GM12875 (cell line): ENCODE measurements at regions not wholly inside any gene's neighbourhood (a gene's known extent, or its start where the extent isn't known, plus 50 kb on each side); places are given as distances from the start of the nearest gene placed in this dataset.

Experiments used
- H3K4me3 ChIP-seq: one replicate; pipeline ENCODE4 v1.5.1; 2011; ENCODE audit warnings: low read depth, low read length, control low read depth
- TF ChIP-seq, protein P1 (sequence below): IDR thresholded peaks from 2 replicates; pipeline ENCODE4 v1.5.1; 2011; ENCODE audit warnings: low read depth, mild to moderate bottlenecking, control low read depth, inconsistent platforms, low read length, moderate library complexity, borderline replicate concordance; ENCODE audit not compliant: insufficient read depth

DNA sequence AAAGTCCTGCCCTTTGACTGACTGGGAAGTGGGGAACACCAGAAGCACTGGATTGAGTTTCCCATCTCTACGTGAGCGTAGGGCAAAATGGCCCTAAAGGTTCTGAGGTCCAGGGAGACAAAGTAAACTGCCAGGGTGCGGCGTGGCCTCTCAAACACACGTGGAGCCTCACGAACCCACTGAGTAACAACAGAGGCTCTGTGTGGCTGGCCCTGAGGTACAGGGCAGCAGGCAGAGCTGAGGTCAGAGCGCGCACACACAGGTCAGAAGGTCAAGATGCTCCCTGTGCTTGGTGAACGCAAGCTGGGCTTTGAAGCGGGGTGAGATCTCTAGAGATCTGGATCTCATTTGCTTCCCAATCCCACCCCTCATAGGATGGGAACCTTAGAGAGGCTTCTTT lies 99.0 kb upstream of the ZMIZ1 start:
- TF ChIP-seq, protein P1, sequence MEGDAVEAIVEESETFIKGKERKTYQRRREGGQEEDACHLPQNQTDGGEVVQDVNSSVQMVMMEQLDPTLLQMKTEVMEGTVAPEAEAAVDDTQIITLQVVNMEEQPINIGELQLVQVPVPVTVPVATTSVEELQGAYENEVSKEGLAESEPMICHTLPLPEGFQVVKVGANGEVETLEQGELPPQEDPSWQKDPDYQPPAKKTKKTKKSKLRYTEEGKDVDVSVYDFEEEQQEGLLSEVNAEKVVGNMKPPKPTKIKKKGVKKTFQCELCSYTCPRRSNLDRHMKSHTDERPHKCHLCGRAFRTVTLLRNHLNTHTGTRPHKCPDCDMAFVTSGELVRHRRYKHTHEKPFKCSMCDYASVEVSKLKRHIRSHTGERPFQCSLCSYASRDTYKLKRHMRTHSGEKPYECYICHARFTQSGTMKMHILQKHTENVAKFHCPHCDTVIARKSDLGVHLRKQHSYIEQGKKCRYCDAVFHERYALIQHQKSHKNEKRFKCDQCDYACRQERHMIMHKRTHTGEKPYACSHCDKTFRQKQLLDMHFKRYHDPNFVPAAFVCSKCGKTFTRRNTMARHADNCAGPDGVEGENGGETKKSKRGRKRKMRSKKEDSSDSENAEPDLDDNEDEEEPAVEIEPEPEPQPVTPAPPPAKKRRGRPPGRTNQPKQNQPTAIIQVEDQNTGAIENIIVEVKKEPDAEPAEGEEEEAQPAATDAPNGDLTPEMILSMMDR, result no peak
- no peak overlapping the region for H3K4me3 ChIP-seq

DNA sequence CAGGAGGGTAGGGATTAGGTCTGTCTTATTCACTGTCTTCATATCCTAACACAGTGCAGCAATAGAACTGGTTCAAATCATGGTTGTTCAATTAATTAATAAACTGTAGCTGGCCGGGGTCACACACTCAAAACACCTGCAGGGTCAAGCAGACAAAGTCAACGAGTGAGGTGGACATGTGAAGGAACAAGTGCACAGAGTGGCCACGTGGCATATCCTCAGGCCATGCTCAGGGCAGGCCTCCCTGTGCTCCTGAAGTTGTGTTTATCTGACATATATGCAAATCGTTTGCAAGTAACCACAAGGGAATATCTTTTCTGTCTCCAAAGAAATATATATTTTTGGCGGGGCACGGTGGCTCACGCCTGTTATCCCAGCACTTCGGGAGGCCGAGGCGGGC lies 98.5 kb upstream of the ZMIZ1 start:
- H3K4me3 ChIP-seq, result no peak overlapping the region
- TF ChIP-seq, protein P1, result no peak

DNA sequence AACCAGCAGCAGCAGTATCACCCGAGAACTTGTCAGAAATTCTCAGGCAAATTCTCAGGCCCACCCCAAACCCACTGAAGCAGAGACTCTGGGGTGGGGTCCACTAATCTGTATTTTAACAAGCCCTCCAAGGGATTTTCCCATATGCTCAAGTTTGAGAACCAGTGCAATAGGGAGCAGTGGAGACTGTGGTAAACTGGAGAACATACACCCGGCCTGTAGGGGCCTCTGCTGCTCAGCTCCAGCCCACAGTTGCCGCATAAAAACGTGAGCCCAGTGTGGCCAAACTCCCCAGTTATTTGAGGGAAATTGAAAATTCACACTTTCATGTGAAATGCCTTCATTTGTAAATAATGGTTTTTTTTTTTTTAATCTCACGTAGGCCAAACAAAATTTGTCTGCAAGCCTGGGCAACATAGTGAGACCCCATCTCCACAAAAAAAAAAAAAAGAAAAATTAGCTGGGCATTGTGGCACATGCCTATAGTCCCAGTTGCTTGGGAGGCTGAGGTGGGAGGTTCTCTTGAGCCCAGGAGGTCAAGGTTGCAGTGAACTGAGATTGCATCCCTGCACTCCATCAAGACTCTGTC lies 97.6 kb upstream of the ZMIZ1 start:
- TF ChIP-seq, protein P1, result no peak
- H3K4me3 ChIP-seq, result no peak overlapping the region

DNA sequence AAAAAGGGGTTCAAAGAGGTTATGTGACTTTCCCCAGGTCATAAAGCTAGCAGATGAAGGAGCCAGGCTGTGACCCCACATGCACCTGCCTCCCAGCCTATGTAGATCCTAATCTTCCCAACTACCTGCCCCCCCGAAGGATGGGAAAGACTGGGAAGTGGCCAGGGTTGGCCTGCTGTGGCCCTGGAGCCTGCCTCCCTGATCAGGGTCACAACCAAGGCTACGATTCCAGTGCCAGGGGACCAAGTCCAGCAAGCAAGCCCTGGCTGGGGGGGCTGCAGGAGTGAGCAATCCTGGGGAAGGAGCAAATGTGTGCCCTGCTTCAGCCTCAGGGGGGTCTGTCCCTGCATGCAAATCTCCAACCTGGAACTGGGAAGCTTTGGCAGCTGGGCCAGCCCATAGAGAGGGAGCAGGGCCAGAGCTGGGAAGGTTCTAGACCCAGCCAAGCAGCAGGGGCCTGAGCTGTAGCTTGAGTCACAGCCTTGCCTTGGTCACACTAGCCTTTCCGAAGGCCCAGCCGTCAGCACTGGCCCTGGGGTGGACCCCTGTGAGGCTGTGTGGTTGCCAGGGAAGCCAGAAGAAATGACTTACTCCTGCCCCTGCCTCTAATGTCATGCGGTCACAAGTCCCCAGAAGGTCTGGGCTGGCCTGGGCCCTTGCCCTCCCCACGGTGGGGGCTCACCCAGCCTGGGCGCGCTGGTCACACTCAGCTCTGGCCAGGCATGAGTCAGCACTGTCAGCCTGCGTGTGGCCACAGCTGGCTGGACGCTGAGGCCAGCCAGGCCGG lies 96.4 kb upstream of the ZMIZ1 start:
- TF ChIP-seq, protein P1, result no peak
- no peak overlapping the region for H3K4me3 ChIP-seq

DNA sequence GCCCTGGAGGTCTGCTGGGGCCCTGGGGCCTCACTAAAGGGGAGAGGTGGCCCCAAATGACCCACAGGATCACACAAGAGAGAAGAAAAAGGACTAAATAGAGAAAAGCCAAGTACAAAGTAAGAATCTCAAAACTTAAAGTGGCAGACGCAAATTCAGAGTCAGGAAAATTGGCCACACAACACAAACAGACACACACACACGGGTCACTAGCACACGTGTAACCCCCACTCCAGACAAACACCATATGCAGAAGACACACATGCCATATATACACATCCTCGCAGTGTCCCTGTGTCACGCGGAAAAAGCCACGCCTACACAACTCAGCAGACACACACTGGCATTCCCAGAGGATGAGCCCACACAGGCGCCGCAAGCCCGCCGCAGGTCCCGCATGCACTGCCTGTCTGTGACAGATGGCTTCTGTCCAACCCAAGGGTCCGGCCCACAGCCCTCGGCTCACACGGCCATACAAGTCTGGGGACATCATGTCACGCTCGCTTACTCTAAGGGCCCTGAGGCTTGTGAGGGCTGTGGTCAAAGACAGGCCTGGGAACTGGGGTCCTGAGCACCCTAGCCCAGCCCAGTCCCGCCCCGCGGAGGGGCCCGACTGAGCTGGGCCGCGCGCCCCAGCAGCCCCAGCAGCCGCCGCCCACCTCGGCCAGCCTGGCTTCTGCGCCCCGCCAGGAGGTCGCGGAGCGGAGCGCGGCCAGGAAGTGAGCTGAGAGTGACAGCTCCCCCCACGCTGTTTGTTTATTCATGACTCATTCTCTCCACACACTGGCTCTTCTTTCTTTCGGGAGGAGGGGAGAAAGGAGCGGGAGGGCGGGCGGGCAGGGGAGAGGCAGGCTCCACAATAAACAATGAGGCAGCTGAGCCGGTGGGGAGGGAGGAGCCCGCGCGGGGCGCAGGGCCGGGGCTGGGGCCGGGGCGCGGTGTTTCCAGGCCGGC lies 95.5 kb upstream of the ZMIZ1 start:
- H3K4me3 ChIP-seq, result peak overlapping the region; percentile 44
- TF ChIP-seq, protein P1, result no peak

DNA sequence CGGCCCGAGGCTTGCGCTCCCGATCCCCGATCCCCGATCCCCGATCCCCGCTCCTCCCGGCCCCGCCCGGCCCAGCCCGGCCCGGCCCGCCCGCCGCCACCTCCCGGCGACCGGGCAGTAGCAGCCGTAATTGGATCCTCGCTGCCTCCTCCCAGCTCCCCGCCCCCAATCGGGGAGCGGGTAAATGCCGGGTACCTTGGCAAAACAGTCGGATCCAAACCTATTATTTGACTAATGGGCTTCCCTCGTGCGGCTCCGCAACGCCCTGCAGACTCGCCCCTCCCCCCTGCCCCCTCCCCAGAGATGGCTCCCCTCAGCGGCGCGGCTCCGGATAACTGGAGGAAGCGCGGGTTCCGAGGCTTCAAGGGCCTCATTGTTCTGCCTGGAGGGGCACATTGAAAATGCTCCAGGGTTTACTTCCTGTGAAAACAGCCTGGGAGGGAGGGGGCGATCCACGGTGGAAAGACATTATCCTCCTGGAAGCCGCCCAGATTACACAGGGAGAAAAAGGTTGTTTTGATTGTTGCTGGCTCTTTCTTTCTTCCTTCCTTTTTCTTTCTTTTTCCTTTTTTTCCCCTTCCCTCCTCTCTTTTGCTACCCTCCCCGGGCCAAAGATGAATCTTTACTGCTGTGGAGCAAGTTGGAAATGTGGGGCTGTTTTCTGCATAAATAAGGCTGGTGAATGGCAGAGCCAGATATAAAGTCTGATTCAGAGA lies 94.7 kb upstream of the ZMIZ1 start:
- TF ChIP-seq, protein P1, result 0 out of 2 replicates have a peak, but pooled peaks have one; percentile 3

More for the DNA sequence above, 94.7 kb upstream of the ZMIZ1 start:
- peak overlapping the region; percentile 44 for H3K4me3 ChIP-seq
